Activated naive CD4-positive, alpha-beta T cell treated with anti-CD3 and anti-CD28 coated beads, Interleukin-2, amount 50 U/mL, for 72 hours (primary cell): ENCODE measurements at regions not wholly inside any gene's neighbourhood (a gene's known extent, or its start where the extent isn't known, plus 50 kb on each side); places are given as distances from the start of the nearest gene placed in this dataset.
"Not testable (repeated sequence)": the region's sequence is repeated elsewhere in the genome, so short reads cannot be mapped to it uniquely, and the experiment has no call there.

ENCODE experiments used
- ATAC-seq, 2 donors: fragments of 150-1000 bp; cut with Tn5 transposase; 2 replicates each; pipeline ENCODE4 v1.10.0; 2021; ENCODE audit warnings: mild to moderate bottlenecking in 2 of 2, moderate library complexity in 2 of 2
- DNase-seq, 2 donors: peaks; one replicate each; pipeline ENCODE4 v3.0.0; 2021 to 2022; ENCODE audit warnings: low spot score in 2 of 2
- H3K27ac Mint-ChIP-seq, 2 donors: one replicate each; pipeline ENCODE4 v1.8.0; 2022; ENCODE audit warnings: mild to moderate bottlenecking in 2 of 2, mixed read lengths in 2 of 2
- H3K36me3 Mint-ChIP-seq, 2 donors: one replicate each; pipeline ENCODE4 v1.8.0; 2022; ENCODE audit warnings: mixed read lengths in 2 of 2
- H3K9me3 Mint-ChIP-seq, 2 donors: one replicate each; pipeline ENCODE4 v1.8.0; 2022; ENCODE audit warnings: mixed read lengths in 2 of 2

DNA sequence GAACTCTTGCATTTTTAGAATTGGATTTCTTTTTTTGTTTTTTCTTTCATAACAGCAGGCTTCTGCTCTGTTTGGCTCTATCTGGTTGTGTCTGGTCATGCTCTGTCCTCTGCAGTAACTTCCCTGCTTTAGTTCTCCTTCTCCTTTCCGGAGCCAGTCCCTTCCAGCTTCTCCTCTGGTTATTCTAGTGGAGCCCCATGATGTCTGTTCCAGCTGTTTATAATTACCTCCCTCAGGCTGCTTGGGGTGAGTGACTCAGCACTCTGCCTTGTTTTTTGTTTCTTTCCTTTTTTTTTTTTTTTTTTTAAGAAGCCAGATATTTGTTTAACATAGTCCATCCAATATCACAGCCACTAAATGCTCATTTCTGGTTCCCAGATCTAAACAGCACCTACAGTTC lies 409.6 kb downstream of the MAFB start:
- Mint-ChIP-seq H3K9me3 (peaks cover 3 to 4% of the 10 kb centered on the region in 2 donors), H3K27ac (no peak overlapping the region), H3K36me3 (no peaks in the 10 kb centered on the region)
- ATAC-seq (no peak), DNase-seq (no peak)

DNA sequence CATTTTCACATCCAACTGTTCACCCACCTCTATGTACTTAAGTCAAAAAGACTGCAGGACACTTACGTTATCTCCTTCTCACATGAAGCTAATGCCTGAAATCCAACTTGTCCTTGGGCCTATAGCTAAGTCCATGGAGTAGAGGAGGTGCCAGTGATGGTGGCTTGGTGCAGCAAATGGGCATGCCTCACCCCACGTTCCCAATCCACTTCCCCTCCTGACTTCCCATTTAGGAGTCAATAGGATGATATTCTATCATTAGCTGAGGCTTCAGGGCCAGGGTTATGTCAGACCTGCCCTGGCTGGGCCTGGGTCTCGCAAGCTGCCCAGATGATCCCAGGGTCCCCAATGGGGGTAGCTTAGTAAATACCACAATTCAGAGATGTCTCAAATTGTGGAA lies 410.4 kb downstream of the MAFB start:
- ATAC-seq (no peak), DNase-seq (no peak)

GRCh38 chr20:40276301-40276700 lies 412.7 kb downstream of the MAFB start:
- Mint-ChIP-seq H3K36me3 (no peaks in the 10 kb centered on the region), H3K9me3 (peaks cover 0 to 4% of the 10 kb centered on the region in 2 donors), H3K27ac (no peak overlapping the region)
- no peak for ATAC-seq
- DNase-seq = no peak

More for the DNA sequence above, 410.4 kb downstream of the MAFB start:
- H3K36me3 Mint-ChIP-seq = no peaks in the 10 kb centered on the region
- no peak overlapping the region for H3K27ac Mint-ChIP-seq
- peaks cover 3 to 4% of the 10 kb centered on the region in 2 donors for H3K9me3 Mint-ChIP-seq

GRCh38 chr20:40275738-40276137 lies 413.3 kb downstream of the MAFB start:
- Mint-ChIP-seq H3K36me3 (no peaks in the 10 kb centered on the region), H3K27ac (no peak overlapping the region), H3K9me3 (peaks cover 0 to 4% of the 10 kb centered on the region in 2 donors)
- no peak for DNase-seq
- no peak for ATAC-seq

GRCh38 chr20:40274912-40275533 lies 414.0 kb downstream of the MAFB start:
- no peak for ATAC-seq
- no peaks in the 10 kb centered on the region for H3K9me3 Mint-ChIP-seq
- H3K27ac Mint-ChIP-seq = no peak overlapping the region
- H3K36me3 Mint-ChIP-seq = no peaks in the 10 kb centered on the region
- no peak for DNase-seq

DNA sequence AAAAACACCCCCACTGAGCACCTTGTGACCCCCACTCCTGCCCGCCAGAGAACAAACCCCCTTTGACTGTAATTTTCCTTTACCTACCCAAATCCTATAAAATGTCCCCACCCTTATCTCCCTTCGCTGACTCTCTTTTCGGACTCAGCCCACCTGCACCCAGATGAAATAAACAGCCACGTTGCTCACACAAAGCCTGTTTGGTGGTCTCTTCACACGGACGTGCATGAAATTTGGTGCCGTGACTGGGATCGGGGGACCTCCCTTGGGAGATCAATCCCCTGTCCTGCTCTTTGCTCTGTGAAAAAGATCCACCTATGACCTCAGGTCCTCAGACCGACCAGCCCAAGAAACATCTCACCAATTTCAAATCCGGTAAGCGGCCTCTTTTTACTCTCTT lies 419.8 kb downstream of the MAFB start:
- not testable (repeated sequence) for DNase-seq, H3K9me3 Mint-ChIP-seq, H3K36me3 Mint-ChIP-seq, H3K27ac Mint-ChIP-seq, ATAC-seq

DNA sequence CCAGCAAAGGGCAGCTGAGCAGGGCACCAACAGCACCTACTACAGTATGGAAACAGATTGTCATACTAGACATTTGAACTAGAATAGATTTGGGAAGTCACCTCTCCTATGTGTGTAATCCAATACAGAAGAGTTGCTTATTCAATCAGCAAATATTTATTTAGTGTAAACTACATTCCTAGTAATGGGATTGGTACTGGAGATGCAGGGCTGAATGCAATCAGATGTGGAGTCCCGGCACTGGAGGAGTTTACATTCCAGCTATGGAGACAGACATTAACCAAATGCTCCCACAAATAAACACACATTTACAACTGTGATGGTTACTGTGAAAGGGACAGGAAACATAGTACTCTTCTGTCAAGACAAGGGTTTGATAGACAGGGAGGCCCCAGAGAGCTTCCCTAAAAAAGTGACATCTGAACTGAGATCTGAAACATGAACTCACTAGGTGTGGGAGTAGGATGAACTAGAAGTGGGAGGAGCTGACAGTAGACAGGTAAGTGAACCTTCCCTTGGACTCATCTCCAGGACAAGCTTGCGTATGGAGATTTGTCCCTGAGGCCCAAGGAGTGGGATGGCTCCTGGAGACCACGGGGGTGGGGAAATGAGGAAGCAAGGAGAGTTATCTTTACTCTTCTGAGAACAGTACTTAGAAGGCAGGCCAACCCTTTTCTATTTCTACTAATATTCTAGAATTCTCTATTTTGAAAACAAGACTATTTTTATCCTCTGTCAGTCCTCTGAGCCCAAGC lies 420.5 kb downstream of the MAFB start:
- no peaks in the 10 kb centered on the region for H3K9me3 Mint-ChIP-seq

DNA sequence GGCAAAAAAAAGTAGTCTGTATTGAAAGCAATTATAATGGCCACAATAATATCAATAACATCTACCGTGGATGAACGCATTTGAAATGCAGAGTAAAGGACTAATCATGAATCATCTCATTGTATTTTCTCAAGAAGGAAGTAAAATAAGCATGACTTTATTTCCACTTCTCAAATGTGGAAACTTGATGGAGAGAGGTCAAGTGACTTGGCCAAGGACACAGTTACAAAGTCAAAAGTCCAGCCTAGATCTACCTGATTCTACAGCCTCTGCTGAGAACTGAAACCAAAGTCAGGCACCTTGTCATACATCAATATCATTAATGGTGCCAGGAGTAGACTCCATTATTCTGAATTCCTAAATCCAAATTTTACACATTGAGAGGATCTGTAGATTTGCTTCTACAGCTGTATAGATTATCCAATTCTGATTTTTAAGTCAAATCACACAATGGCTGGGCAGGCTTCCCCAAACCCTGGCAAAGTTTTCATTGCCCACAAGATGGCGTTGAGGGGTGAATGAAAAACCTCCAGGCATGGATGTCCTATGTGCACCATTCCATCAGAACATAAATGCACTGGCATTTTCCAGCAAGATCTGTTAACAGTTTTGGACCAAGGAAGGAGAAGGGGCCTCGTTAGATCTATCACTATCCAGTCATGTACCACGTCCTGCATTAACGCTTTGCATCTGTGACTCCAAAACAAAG lies 423.1 kb downstream of the MAFB start:
- DNase-seq (no peak), ATAC-seq (no peak)
- no peak overlapping the region for H3K27ac Mint-ChIP-seq
- H3K9me3 Mint-ChIP-seq = no peaks in the 10 kb centered on the region
- H3K36me3 Mint-ChIP-seq = no peaks in the 10 kb centered on the region

More for the DNA sequence above, 420.5 kb downstream of the MAFB start:
- ATAC-seq = no peak
- Mint-ChIP-seq H3K36me3 (no peaks in the 10 kb centered on the region), H3K27ac (peak overlapping the region in 1 of 2 donors; percentile 22)
- DNase-seq = no peak

DNA sequence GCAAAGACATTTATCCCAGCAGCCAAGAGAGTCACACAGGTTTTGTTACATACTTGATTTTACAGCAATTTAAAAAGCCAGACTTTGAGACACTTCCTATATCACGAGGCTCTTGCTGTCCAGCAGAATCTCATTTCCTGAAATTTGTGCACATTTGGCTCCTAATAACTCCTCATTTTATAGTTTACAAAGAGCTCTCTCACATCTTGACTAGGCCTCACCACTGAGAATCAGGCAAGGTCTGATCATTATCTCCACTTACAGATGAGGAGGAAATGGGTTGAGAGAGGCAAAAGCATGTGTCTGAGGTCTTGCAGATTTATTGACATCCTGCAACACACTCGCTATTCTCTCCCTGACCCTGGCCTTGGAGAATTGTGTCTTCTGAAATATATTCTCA lies 426.8 kb downstream of the MAFB start:
- no peak overlapping the region for H3K27ac Mint-ChIP-seq
- no peaks in the 10 kb centered on the region for H3K36me3 Mint-ChIP-seq
- no peaks in the 10 kb centered on the region for H3K9me3 Mint-ChIP-seq
- DNase-seq (no peak), ATAC-seq (no peak)

GRCh38 chr20:40258931-40259330 lies 430.1 kb downstream of the MAFB start:
- no peak for ATAC-seq
- no peaks in the 10 kb centered on the region for H3K9me3 Mint-ChIP-seq
- DNase-seq = no peak
- H3K36me3 Mint-ChIP-seq = no peaks in the 10 kb centered on the region
- H3K27ac Mint-ChIP-seq = no peak overlapping the region

DNA sequence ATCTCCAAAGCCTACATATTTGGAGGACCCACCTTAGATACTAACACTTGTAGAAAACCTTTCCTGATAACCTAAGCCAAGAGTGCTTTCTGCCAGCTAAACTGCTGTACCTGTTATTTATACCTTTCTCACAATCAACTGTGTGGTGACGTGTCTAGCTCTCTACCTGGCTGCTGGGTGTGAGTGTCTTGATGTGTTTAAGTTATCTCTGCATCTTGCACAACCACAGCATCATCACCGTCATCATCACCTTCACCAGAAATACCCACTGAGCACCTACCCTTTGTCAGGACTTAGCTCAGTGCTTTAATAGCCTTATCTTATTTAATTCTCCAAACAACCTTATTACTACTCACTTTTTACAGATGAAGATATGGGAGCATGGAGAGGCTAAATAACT lies 431.3 kb downstream of the MAFB start:
- no peak overlapping the region for H3K27ac Mint-ChIP-seq
- no peaks in the 10 kb centered on the region for H3K9me3 Mint-ChIP-seq
- no peaks in the 10 kb centered on the region for H3K36me3 Mint-ChIP-seq
- no peak for DNase-seq
- no peak for ATAC-seq

GRCh38 chr20:40255365-40255764 lies 433.7 kb downstream of the MAFB start:
- H3K36me3 Mint-ChIP-seq = no peaks in the 10 kb centered on the region
- no peak overlapping the region for H3K27ac Mint-ChIP-seq
- no peak for ATAC-seq
- H3K9me3 Mint-ChIP-seq = peaks cover 4 to 5% of the 10 kb centered on the region in 2 donors
- no peak for DNase-seq

- Mint-ChIP-seq H3K27ac (no peak overlapping the region), H3K36me3 (no peaks in the 10 kb centered on the region), H3K9me3 (peaks cover 5 to 8% of the 10 kb centered on the region in 2 donors)
- no peak for ATAC-seq
- DNase-seq = no peak
Observed at GRCh38 chr20:40254023-40254772, 434.8 kb downstream of the MAFB start.

DNA sequence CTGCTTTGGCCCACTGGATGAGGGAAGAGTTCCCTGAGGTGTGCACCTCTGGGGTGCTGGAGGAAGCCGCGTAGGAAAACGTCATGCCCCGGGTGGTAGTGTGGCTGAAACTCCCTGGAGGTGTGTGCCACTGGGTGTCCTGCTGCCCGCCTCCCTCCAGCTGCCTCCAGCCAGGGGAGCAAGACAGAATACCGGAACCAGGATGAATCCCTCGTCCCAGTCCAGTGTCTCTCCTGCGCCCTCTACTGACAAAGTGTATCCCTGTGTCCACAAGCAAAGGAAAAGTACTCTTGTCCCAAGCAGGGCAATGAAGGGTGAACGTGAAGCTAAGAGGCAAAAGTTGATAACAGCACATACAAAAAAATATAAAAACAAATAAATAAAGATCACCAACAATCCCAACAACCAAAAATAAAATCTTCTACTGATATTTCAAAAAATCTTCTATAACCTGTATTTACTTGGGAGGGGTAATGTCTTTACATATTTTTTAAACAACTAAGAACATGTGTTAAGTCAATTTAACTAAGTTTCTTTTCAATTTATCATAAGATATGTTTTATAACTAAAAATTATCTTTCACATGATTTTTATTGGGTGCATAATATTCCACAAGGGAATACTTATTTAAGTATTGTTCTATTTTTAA lies 437.6 kb downstream of the MAFB start:
- Mint-ChIP-seq H3K9me3 (peaks cover 5 to 8% of the 10 kb centered on the region in 2 donors), H3K36me3 (no peaks in the 10 kb centered on the region), H3K27ac (no peak overlapping the region)
- DNase-seq (no peak), ATAC-seq (no peak)

DNA sequence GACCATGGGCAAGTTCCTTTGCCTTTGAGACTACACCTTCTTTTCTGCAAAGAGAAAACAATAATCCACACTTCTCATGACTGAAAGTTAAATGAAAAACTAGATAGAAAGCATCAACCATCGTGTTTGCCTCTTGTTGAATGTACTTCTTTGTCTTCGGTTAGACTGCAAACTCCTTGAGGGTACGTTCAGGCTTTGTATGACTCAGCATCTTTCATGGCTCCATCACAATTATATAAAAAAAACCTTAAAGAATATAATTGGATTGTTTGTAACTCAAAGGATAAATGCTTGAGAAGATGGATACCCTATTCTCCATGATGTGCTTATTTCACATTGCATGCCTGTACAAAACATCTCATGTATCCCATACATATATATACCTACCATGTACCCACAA lies 439.2 kb downstream of the MAFB start:
- ATAC-seq = no peak
- Mint-ChIP-seq H3K9me3 (peaks cover 5 to 8% of the 10 kb centered on the region in 2 donors), H3K36me3 (no peaks in the 10 kb centered on the region), H3K27ac (no peak overlapping the region)
- no peak for DNase-seq

DNA sequence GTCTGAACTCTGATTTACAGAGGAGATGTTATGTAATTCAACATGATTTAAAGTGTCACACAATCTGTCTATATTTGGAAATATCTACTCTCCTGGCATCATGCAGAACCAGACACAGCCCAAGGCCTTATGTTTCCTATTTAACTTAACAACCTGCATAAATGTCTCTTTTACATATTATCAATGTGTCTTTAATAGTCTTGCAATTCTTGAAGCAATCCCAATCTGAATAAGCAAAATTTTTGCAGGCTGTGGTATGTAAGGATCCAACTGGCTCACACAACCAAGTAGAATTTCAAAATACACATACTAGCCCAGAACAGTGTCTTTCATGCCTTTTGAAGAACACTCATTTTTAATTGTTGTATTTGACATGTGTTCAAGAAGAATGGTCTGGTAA lies 443.2 kb downstream of the MAFB start:
- peaks cover under 1 to 5% of the 10 kb centered on the region in 2 donors for H3K9me3 Mint-ChIP-seq

More for the DNA sequence above, 443.2 kb downstream of the MAFB start:
- ATAC-seq (no peak), DNase-seq (no peak)
- H3K36me3 Mint-ChIP-seq = no peaks in the 10 kb centered on the region
- no peak overlapping the region for H3K27ac Mint-ChIP-seq
